ENCODE measurements at regions not wholly inside any gene's neighbourhood (a gene's known extent, or its start where the extent isn't known, plus 50 kb on each side); places are given as distances from the start of the nearest gene placed in this dataset.

GRCh38 chr5:133715616-133716015 is 103.3 kb upstream of the FSTL4 start:
- TF ChIP-seq CTCF (IDR thresholded peaks at IDR 0.05; ENCODE audit: unreplicated experiment) = no peak
- DNase-seq (ENCODE audit: low spot score) = no peak
- Mint-ChIP-seq H3K27ac (ENCODE audit: unreplicated experiment) (no peak overlapping the region), H3K4me1 (ENCODE audit: unreplicated experiment) (no peaks in the 10 kb centered on the region), H3K27me3 (ENCODE audit: unreplicated experiment) (no peaks in the 10 kb centered on the region), H3K9me3 (ENCODE audit: unreplicated experiment) (no peaks in the 10 kb centered on the region), H3K4me3 (ENCODE audit: unreplicated experiment) (no peak overlapping the region), H3K36me3 (ENCODE audit: low read depth, unreplicated experiment) (no peaks in the 10 kb centered on the region)

- no peak for DNase-seq (ENCODE audit: low spot score)
- H3K36me3 Mint-ChIP-seq (ENCODE audit: low read depth, unreplicated experiment) = no peaks in the 10 kb centered on the region
- no peaks in the 10 kb centered on the region for H3K4me1 Mint-ChIP-seq (ENCODE audit: unreplicated experiment)
- no peaks in the 10 kb centered on the region for H3K27me3 Mint-ChIP-seq (ENCODE audit: unreplicated experiment)
- H3K9me3 Mint-ChIP-seq (ENCODE audit: unreplicated experiment) = no peaks in the 10 kb centered on the region
- no peak for TF ChIP-seq CTCF (IDR thresholded peaks at IDR 0.05; ENCODE audit: unreplicated experiment)
- no peak overlapping the region for H3K27ac Mint-ChIP-seq (ENCODE audit: unreplicated experiment)
- H3K4me3 Mint-ChIP-seq (ENCODE audit: unreplicated experiment) = no peak overlapping the region
Measured at GRCh38 chr5:133715216-133715615, 102.9 kb upstream of the FSTL4 start.

GRCh38 chr5:133714161-133714915 is 102.0 kb upstream of the FSTL4 start:
- TF ChIP-seq CTCF (IDR thresholded peaks at IDR 0.05; ENCODE audit: unreplicated experiment) = no peak
- DNase-seq (ENCODE audit: low spot score) = no peak

GRCh38 chr5:133713751-133714150 is 101.4 kb upstream of the FSTL4 start:
- Mint-ChIP-seq H3K4me1 (ENCODE audit: unreplicated experiment) (no peaks in the 10 kb centered on the region), H3K36me3 (ENCODE audit: low read depth, unreplicated experiment) (no peaks in the 10 kb centered on the region), H3K9me3 (ENCODE audit: unreplicated experiment) (no peaks in the 10 kb centered on the region), H3K4me3 (ENCODE audit: unreplicated experiment) (no peak overlapping the region), H3K27me3 (ENCODE audit: unreplicated experiment) (no peaks in the 10 kb centered on the region), H3K27ac (ENCODE audit: unreplicated experiment) (no peak overlapping the region)
- DNase-seq (ENCODE audit: low spot score) = no peak
- no peak for TF ChIP-seq CTCF (IDR thresholded peaks at IDR 0.05; ENCODE audit: unreplicated experiment)

More at GRCh38 chr5:133714161-133714915, 102.0 kb upstream of the FSTL4 start:
- H3K27ac Mint-ChIP-seq (ENCODE audit: unreplicated experiment) = no peak overlapping the region
- H3K27me3 Mint-ChIP-seq (ENCODE audit: unreplicated experiment) = no peaks in the 10 kb centered on the region
- no peaks in the 10 kb centered on the region for H3K9me3 Mint-ChIP-seq (ENCODE audit: unreplicated experiment)
- no peaks in the 10 kb centered on the region for H3K4me1 Mint-ChIP-seq (ENCODE audit: unreplicated experiment)
- H3K4me3 Mint-ChIP-seq (ENCODE audit: unreplicated experiment) = no peak overlapping the region
- no peaks in the 10 kb centered on the region for H3K36me3 Mint-ChIP-seq (ENCODE audit: low read depth, unreplicated experiment)

- Mint-ChIP-seq H3K9me3 (ENCODE audit: unreplicated experiment) (no peaks in the 10 kb centered on the region), H3K4me1 (ENCODE audit: unreplicated experiment) (no peaks in the 10 kb centered on the region), H3K27ac (ENCODE audit: unreplicated experiment) (no peak overlapping the region), H3K36me3 (ENCODE audit: low read depth, unreplicated experiment) (no peaks in the 10 kb centered on the region), H3K4me3 (ENCODE audit: unreplicated experiment) (no peak overlapping the region), H3K27me3 (ENCODE audit: unreplicated experiment) (no peaks in the 10 kb centered on the region)
- TF ChIP-seq CTCF (IDR thresholded peaks at IDR 0.05; ENCODE audit: unreplicated experiment) = no peak
- no peak for DNase-seq (ENCODE audit: low spot score)
Measured at GRCh38 chr5:133713209-133713608, 100.9 kb upstream of the FSTL4 start.
